Stomach smooth muscle (tissue), 2 donors: ENCODE measurements at regions not wholly inside any gene's neighbourhood (a gene's known extent, or its start where the extent isn't known, plus 50 kb on each side); places are given as distances from the start of the nearest gene placed in this dataset.

ENCODE experiments used
- H3K27ac ChIP-seq: one replicate; pipeline ENCODE4 v1.7.0; 2013; ENCODE audit warnings: mild to moderate bottlenecking, low read length, inconsistent platforms
- H3K27me3 ChIP-seq, 2 donors: one replicate each; pipeline ENCODE4 v1.7.0; 2013; ENCODE audit warnings: low read length in 2 of 2; ENCODE audit not compliant: insufficient read depth in 2 of 2, control insufficient read depth in 1 of 2
- H3K36me3 ChIP-seq, 2 donors: one replicate each; pipeline ENCODE4 v1.7.0; 2013; ENCODE audit warnings: low read length in 2 of 2; ENCODE audit not compliant: control insufficient read depth in 2 of 2, insufficient read depth in 2 of 2
- H3K4me1 ChIP-seq: one replicate; pipeline ENCODE4 v1.7.0; 2013; ENCODE audit warnings: low read length; ENCODE audit not compliant: control insufficient read depth, insufficient read depth
- H3K4me3 ChIP-seq, 2 donors: one replicate each; pipeline ENCODE4 v1.7.0; 2013; ENCODE audit warnings: low read length in 2 of 2
- H3K9ac ChIP-seq, 2 donors: one replicate each; pipeline ENCODE4 v1.7.0; 2013; ENCODE audit warnings: low read length in 2 of 2, mild to moderate bottlenecking in 1 of 2
- H3K9me3 ChIP-seq, 2 donors: one replicate each; pipeline ENCODE4 v1.7.0; 2013; ENCODE audit warnings: low read length in 2 of 2; ENCODE audit not compliant: control insufficient read depth in 2 of 2
- donor health status: healthy.
- donor health status: Pancreatic carcinoma.

GRCh38 chr5:142375944-142376411 lies 51.2 kb upstream of the SPRY4 start:
- Histone ChIP-seq H3K9me3 (no peaks in the 10 kb centered on the region), H3K27me3 (no peaks in the 10 kb centered on the region), H3K4me1 (peaks cover 15% of the 10 kb centered on the region), H3K36me3 (no peaks in the 10 kb centered on the region), H3K27ac (no peak overlapping the region), H3K9ac (no peak overlapping the region), H3K4me3 (peak overlapping the region in 1 of 2 donors; percentile 29)
